ENCODE measurements at regions not wholly inside any gene's neighbourhood (a gene's known extent, or its start where the extent isn't known, plus 50 kb on each side); places are given as distances from the start of the nearest gene placed in this dataset.

DNA sequence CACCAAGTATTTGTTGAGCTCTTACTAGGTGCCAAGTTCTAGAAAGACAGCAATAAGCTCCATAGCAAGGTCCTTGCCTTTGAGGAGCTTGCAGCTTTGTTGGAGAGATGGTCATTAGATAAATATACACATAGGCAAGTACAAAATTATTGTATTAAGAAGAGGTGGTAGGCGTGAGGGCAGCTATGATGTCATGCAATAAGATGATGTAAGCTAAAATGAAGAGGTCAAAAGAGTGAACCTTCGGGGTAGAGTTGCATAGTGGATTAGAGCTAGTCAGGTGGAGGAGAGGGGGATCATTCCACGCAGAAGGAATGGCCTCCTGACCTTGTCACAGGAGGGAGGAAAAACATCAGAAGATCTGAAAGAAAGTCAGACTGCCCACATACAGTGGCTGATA is 141.9 kb upstream of the PCSK2 start:
- Mint-ChIP-seq H3K27ac (no peak overlapping the region), H3K36me3 (ENCODE audit: insufficient read depth in 1 of 3, low read depth in 3 of 3) (no peaks in the 10 kb centered on the region), H3K4me1 (no peaks in the 10 kb centered on the region), H3K27me3 (ENCODE audit: low read depth) (no peaks in the 10 kb centered on the region), H3K9me3 (no peaks in the 10 kb centered on the region; a peak in 2 of 5 replicates), H3K4me3 (no peak overlapping the region)
- H3K4me1 ChIP-seq (ENCODE audit: insufficient read depth, low read length): no peaks in the 10 kb centered on the region
- no peak overlapping the region for H3K18ac ChIP-seq (ENCODE audit: insufficient read length, low read depth, low read length)
- no peak overlapping the region for H3K56ac ChIP-seq (ENCODE audit: insufficient read length, low read depth, low read length)
- no peak overlapping the region for H4K8ac ChIP-seq (replicated peaks; ENCODE audit: insufficient read length, low read depth, low read length)
- H3K23me2 ChIP-seq (ENCODE audit: insufficient read length, low read depth, low read length, poor library complexity, severe bottlenecking): no peaks in the 10 kb centered on the region
- no peak overlapping the region for H4K91ac ChIP-seq (ENCODE audit: insufficient read length, low read depth, low read length)
- H2BK12ac ChIP-seq (ENCODE audit: insufficient read length, low read depth, low read length): no peak overlapping the region
- H3K79me1 ChIP-seq (ENCODE audit: insufficient read depth, low read depth, low read length, poor library complexity, severe bottlenecking): no peaks in the 10 kb centered on the region
- H4K5ac ChIP-seq (ENCODE audit: insufficient read length, low read depth, low read length): no peak overlapping the region
- no peak overlapping the region for H2BK120ac ChIP-seq (ENCODE audit: low read depth, low read length, poor library complexity, severe bottlenecking)
- H3K4me2 ChIP-seq (ENCODE audit: insufficient read depth, insufficient read length, low read length): no peak overlapping the region
- TF ChIP-seq, protein P1, sequence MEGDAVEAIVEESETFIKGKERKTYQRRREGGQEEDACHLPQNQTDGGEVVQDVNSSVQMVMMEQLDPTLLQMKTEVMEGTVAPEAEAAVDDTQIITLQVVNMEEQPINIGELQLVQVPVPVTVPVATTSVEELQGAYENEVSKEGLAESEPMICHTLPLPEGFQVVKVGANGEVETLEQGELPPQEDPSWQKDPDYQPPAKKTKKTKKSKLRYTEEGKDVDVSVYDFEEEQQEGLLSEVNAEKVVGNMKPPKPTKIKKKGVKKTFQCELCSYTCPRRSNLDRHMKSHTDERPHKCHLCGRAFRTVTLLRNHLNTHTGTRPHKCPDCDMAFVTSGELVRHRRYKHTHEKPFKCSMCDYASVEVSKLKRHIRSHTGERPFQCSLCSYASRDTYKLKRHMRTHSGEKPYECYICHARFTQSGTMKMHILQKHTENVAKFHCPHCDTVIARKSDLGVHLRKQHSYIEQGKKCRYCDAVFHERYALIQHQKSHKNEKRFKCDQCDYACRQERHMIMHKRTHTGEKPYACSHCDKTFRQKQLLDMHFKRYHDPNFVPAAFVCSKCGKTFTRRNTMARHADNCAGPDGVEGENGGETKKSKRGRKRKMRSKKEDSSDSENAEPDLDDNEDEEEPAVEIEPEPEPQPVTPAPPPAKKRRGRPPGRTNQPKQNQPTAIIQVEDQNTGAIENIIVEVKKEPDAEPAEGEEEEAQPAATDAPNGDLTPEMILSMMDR (conservative IDR thresholded peaks at IDR 0.05): no peak
- no peak overlapping the region for H3K4ac ChIP-seq (ENCODE audit: low read depth, low read length)
- H2AK5ac ChIP-seq (ENCODE audit: insufficient read length, low read length): no peak overlapping the region
- H3K27me3 ChIP-seq (ENCODE audit: insufficient read depth, low read length): no peaks in the 10 kb centered on the region
- H3K9me3 ChIP-seq (ENCODE audit: control insufficient read depth, low read depth, low read length): no peaks in the 10 kb centered on the region
- no peak overlapping the region for H3K14ac ChIP-seq (ENCODE audit: insufficient read depth, low read length)
- H2BK20ac ChIP-seq (ENCODE audit: low read depth, low read length, poor library complexity, severe bottlenecking): no peak overlapping the region
- H2BK5ac ChIP-seq (ENCODE audit: insufficient read length, low read length): no peak overlapping the region
- H3K9ac ChIP-seq (ENCODE audit: extremely low read depth, insufficient read length, low read length): no peak overlapping the region
- H4K20me1 ChIP-seq (ENCODE audit: control insufficient read depth, insufficient read depth, insufficient read length): no peaks in the 10 kb centered on the region
- no peak overlapping the region for H3T11ph ChIP-seq (ENCODE audit: low read length)
- H2BK15ac ChIP-seq (ENCODE audit: low read depth, low read length): no peak overlapping the region
- DNase-seq: no peak
- no peaks in the 10 kb centered on the region for H3K79me2 ChIP-seq (ENCODE audit: insufficient read depth, low read length)
- H3K27ac ChIP-seq (ENCODE audit: insufficient read length, low read depth, low read length): no peak overlapping the region
- no peak overlapping the region for H3K23ac ChIP-seq (ENCODE audit: insufficient read length, low read depth, low read length)
- no CpG with 5 or more reads among the region's 3 CpGs for WGBS (ENCODE audit: extremely low coverage, insufficient read length, low lambda C conversion rate)
- H2AFZ ChIP-seq (ENCODE audit: low read length): no peak overlapping the region

All from H9 (cell line).